Midbrain (tissue), 1 donor: ENCODE measurements at regions not wholly inside any gene's neighbourhood (a gene's known extent, or its start where the extent isn't known, plus 50 kb on each side); places are given as distances from the start of the nearest gene placed in this dataset.
"Not testable (repeated sequence)": the region's sequence is repeated elsewhere in the genome, so short reads cannot be mapped to it uniquely, and the experiment has no call there.

Experiments used
- DNase-seq: peaks from one replicate; lab custom pipeline; 2025; lab: John Stamatoyannopoulos, UW

- no peak for DNase-seq
These were observed 184.4 kb upstream of the HS3ST3A1 start for GRCh38 chr17:13785981-13786598.

DNA sequence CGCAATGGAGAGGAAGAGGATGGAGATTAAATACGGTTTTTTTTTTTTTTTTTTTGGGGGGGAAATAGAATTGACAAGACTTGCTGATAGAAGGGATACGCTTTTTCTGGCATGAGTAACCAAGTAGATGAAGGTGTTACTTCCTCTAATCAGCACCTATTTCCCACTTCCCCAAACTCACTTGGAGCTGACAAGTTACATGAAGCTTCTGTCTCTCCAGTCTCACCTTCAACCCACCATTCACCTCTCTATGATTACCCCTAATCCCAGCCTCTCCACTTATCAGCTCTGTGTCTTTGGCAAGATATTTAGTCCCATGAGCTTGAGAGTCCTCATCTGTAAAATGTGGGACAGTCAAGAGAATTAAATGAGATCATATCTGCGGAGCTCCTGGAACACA is 185.9 kb upstream of the HS3ST3A1 start:
- no peak for DNase-seq

DNA sequence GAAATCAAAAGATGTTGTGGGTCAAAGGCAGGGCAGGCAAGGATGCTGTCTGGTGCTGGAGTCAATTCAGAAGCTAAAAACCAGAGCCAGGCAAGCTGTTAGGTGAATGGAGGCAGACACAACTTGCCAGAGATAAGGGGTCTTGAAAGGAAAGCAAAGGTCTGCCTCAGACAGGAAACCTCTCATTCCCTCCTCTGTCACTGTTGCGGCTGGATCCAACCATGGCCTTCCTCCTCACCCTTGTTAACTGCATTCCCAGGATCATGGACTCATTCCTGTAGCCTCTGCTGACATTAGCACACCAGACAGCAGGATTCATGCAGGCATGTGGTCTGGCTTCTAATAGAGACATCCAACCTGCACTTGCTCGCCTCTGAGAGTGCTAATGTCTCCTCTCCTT is 186.7 kb upstream of the HS3ST3A1 start:
- no peak for DNase-seq

DNA sequence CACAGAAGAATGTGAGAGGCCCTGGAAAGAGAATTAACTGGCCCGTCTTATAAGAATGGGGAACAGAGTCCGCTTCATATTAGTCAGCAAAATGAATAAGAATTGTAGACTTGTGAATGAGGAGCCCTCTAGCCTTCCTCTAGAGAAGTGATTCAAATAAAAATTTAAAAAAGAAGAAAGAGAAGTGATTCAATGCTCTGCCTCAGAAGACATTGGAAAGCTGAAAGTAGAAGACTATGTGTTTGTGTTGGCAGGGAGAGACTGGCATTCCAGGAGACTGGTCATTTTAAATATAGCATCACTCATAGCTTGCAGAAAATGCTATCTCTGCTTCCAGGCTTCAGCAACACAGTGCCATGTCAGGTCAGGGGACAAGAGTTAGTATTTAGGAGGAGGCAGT is 190.6 kb upstream of the HS3ST3A1 start:
- DNase-seq, result no peak

DNA sequence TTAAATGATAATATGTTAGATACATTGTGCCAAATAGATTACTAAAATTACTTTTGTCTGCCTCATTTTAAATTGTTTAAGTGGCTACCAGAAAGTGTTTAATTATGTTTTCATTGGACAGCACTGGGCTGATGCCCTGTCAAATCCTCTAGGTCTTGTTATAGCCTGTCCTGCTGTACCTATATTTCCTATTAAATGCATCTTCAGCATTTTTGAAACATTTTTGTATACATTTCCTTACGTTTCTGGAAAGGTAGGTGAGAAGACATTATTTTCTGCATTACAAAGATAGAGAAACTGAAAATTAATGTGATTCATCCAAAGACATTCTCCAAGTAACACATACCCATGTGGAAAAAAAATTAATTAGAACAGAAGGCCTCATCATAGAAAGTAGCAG is 192.2 kb upstream of the HS3ST3A1 start:
- DNase-seq, result no peak

GRCh38 chr17:13797863-13798262 is 196.1 kb upstream of the HS3ST3A1 start:
- no peak for DNase-seq

GRCh38 chr17:13806092-13806491 is 204.4 kb upstream of the HS3ST3A1 start:
- DNase-seq, result no peak

DNA sequence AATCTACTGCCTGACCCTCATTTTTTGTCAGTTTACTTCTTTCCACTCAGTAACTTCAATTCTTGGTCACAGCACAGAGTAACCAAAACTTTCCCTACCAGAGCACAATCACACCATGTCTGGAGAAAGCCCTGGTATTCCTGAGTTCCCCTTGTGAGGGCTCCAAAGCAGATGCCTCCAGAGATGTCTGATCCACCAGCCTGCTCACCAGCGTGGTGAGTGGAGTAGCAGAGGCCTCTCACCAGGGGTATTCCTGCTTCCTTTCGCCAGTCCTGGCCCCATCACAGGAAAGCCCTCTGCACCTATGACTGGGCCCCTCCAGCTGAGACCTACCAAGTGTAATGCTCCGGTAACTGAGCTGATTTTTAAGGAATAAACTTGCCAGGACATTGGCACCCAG is 205.4 kb upstream of the HS3ST3A1 start:
- no peak for DNase-seq

DNA sequence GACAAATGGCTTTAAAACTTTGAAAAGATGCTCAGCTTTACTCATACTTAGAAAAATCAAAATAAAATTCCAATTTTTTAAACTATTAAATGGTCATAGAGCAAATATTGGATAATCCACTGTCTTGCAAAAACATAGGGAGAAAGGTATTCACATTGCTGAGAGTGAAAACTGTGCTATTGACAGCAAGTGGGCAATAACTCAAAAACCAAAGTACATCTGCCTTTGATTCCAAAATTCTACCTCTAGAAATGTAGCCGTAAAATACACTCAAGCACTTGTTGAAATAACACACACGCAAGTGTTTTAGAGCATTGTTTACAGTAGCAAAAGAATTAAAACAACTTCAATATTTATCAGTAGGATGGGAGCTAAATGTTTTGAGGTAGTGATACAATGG is 210.6 kb upstream of the HS3ST3A1 start:
- DNase-seq, result no peak

DNA sequence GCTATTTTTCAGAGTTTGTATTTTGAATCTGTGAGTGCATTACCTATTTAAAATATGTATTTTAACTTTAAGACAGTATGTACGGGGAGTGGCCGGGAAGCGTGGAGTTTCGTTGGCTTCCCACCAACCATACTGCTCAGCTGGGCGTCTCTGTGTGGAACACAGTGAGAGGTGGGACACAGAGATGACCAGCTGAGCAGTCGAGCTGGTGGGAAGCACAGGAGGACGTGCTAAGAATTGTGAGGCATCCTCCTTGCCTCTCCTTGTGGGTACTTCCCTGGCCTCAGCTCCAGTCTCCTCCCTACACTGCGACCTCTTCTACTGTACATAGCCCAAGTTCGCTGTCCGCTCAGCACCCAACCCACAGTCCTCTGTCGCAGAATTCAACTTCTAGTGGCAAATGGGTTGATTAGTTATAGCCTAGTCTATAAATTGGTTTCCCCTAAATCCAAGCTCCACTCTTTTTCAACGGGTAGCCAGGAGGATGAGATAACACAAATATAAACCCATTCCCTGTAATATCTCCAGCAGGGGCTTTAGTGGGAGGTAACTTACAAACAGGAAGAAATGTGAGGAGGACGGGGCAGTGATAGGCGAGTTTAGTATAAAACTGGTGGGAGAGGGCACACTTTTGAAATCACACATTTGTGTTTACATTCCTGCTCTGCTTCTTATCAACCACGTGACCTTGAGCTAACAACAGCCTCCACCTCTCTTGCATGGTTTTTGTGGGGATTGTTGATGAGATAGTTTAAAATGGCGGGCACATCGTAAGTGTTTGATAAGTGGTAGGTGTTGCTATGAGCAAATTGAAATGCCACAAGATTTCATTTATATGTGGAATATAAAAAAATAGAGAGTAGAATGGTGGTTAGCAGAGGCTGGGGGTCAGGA is 211.9 kb upstream of the HS3ST3A1 start:
- DNase-seq, result no peak

GRCh38 chr17:13822700-13823099 is 221.0 kb upstream of the HS3ST3A1 start:
- DNase-seq, result no peak

DNA sequence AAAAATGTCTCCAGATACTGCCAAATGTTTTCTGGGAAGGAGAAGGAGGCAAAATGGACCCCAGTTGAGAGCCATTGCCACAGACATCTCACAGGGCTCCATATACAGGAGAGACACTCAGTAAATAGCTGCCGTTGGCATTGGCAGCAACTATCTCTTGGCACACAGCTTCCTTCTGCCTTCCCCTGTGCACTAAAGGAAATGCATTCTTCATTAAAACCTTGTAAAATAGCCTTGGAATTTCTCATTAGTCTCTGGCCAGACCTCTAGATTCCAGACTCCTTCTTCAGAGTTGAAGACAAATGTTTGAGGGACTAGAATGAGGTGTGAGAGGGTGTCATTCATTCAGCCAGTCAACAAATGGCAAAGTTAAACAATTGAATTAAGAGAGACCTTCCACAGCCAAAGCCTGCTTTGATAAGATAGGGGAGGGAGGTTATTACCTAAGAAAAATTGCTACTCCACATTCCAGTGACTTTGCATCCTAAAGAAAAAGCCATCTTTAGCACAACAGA is 223.9 kb upstream of the HS3ST3A1 start:
- DNase-seq, result no peak

GRCh38 chr17:13827118-13827517 is 225.4 kb upstream of the HS3ST3A1 start:
- DNase-seq, result no peak

DNA sequence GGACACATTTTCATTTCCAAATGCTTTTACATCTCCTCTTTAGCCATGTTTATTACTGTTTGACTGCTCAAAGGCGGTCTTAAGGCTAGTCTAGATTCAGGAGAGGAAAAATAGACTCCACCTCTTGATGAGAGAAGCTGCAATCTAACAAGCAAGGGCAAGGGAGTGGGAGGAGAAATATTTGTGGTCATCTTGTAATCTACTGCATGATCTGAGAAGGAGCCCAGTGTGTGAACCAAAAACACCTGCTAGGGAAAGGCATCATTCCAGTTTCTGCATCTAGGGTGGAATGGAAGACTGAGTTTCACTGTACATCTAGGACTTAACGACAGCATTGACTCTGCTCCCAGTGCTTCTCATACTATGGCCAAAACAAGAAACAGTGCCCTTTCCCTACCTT is 232.2 kb upstream of the HS3ST3A1 start:
- DNase-seq, result no peak

GRCh38 chr17:13835151-13835550 is 233.4 kb upstream of the HS3ST3A1 start:
- DNase-seq, result no peak

DNA sequence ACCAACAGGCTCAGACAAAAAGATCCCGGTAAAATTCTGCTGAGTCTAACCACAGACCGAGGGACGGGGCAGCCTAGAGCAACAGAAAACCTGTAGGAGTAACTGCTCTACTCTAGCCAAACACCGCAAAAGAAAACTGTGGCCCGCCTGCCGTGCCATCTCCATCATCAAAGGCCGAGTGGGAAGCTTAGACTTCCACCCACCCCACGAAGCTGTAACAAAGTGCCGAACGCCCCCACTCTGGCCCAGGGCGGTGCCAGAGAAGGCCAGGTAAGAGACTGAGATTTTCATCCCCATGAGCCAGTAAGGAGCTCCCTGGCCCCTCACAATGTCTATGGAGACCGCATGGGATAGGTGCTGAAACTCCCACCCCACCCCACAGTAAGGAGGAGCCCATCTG is 231.9 kb upstream of the COX10 start:
- DNase-seq, result no peak

- DNase-seq, result no peak
These were observed 229.1 kb upstream of the COX10 start for GRCh38 chr17:13840254-13840653.

DNA sequence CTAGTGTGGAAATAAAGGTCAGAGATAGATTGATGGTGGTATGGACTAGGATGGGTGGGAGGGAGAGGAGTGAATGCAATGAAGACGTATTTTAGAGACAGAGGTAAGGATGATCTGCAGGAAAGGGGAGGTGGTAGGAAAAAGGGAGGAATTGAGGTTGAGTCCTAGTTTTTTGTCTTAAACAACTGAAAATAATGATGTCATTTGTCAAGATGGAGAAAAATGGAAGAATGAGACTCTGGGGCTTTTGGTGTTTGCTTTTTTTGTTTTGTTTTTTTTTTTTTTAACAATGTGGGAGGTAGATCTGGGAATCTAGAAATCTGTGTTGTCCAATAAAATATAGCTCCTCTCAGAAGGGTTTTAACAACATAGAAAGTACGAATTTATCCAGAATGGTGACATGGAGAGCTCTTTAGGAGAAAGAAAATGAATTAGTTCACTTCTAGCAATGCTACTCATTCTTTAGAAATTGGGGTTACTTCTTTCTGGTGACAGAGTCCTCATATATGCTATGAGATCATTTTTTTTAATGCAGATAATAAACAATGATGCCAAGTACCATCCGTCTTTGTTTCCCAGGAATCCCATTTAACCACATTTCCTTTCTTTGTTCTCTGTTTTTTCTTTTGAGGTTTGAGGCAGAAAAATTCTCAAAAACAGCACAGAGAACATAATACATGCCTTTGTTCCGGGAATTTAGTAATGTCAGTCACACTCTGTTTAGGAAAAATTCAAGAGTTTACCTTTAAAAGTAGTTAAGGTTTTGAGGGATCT is 225.3 kb upstream of the COX10 start:
- no peak for DNase-seq

- DNase-seq, result no peak
These were observed 217.4 kb upstream of the COX10 start for GRCh38 chr17:13851889-13852288.

DNA sequence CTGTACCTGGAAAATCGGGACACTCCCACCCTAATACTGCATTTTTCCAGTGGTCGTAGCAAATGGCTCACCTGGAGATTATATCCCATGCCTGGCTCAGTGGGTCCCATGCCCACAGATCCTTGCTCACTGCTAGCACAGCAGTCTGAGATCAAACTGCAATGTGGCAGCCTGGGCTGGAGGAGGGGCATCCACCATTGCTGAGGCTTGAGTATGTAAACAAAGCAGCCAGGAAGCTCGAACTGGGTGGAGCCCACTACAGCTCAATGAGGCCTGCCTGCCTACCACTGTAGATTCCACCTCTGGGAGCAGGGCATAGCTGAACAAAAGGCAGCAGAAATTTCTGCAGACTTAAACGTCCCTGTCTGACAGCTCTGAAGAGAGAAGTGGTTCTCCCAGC is 213.6 kb upstream of the COX10 start:
- DNase-seq, result not testable (repeated sequence)

DNA sequence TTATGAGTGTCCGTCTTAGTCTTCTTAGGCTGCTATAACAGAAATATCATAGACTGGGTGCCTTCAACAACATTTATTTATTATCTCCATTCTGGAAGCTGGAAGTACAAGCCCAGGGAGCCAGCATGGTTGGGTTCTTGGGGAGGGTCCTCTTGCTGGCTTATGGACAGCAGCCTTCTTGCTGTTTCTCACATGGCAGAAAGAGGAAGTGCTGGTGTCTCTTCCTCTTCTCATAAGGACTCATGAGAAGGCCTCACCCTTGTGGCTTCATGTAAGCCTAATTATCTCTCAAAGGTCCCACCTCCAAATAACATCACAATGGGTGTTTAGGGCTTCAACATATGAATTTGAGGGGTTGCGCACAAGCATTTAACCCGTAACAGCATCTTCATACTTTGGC is 207.0 kb upstream of the COX10 start:
- DNase-seq, result no peak

DNA sequence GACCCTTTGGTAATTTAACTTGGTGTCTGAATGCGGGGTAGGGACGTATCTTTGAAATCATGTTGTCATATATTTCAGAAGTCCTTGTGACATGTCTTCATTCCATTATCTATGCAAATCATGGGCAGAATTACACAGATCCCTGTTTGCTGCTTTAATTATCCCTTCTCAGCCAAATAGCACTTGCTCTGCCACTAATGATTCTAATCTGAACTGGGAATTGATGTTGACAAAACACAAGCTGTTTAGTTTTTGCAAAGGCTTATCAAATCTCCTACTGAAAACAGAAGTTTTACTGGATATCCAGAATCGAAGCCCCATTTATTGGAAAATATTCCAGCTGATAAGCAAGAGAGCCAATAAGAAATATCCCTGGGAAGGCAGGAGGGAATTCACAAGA is 205.9 kb upstream of the COX10 start:
- DNase-seq, result no peak

GRCh38 chr17:13864521-13864920 is 204.8 kb upstream of the COX10 start:
- no peak for DNase-seq
